ENCODE measurements at regions not wholly inside any gene's neighbourhood (a gene's known extent, or its start where the extent isn't known, plus 50 kb on each side); places are given as distances from the start of the nearest gene placed in this dataset.

DNA sequence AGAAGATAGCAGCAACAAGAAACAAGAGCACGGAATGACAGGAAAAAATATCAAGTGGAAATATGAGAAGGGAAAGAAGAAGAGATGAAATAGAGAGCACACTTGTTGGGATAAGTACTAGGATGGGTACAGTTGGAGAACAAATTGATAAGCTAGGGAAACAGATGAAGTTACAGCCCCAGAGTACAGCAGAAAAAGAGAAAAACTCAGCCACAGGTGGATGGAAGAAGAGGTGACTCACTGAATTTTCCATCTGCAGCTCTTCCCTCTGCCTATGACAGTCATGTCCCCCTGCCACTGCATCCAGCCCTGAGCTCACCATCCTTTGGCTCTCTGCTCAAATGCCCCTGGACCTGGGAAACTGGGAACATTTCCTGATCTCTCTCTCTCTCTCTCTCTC, 209.0 kb downstream of the BCOR start:
- no peak for TF ChIP-seq POLR2A (IDR thresholded peaks at IDR 0.05)
- TF ChIP-seq, protein P1, sequence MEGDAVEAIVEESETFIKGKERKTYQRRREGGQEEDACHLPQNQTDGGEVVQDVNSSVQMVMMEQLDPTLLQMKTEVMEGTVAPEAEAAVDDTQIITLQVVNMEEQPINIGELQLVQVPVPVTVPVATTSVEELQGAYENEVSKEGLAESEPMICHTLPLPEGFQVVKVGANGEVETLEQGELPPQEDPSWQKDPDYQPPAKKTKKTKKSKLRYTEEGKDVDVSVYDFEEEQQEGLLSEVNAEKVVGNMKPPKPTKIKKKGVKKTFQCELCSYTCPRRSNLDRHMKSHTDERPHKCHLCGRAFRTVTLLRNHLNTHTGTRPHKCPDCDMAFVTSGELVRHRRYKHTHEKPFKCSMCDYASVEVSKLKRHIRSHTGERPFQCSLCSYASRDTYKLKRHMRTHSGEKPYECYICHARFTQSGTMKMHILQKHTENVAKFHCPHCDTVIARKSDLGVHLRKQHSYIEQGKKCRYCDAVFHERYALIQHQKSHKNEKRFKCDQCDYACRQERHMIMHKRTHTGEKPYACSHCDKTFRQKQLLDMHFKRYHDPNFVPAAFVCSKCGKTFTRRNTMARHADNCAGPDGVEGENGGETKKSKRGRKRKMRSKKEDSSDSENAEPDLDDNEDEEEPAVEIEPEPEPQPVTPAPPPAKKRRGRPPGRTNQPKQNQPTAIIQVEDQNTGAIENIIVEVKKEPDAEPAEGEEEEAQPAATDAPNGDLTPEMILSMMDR (IDR thresholded peaks at IDR 0.05) = no peak

Data from thyroid gland (tissue), 4 donors.